GM18498 (cell line): ENCODE measurements at regions not wholly inside any gene's neighbourhood (a gene's known extent, or its start where the extent isn't known, plus 50 kb on each side); places are given as distances from the start of the nearest gene placed in this dataset.

Source experiments
- ATAC-seq: cut with Tn5 transposase; IDR thresholded peaks from one replicate; pipeline ENCODE4 v1.9.1; 2021; ENCODE audit warnings: mild to moderate bottlenecking, moderate library complexity; ENCODE audit not compliant: unreplicated experiment

DNA sequence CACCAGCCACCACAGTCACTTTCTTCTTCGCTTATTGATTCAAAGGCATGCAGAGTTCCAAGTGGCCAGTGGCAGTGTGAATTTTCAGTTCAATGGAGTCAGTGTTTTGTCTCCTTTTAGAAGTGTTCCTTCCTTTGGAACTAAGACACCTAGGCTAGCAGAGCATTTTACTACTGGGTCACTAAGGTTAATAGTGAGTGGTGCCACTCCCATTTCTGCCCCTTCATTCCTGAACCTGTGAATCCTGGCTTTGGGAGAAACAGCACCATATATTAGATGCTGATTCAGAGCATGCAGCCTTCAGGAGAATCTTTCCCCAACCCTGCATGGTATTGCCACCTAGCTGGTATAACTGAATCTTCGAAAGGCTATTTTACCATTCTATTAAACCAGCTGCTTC is 312.7 kb downstream of the HRH4 start:
- no peak for ATAC-seq

DNA sequence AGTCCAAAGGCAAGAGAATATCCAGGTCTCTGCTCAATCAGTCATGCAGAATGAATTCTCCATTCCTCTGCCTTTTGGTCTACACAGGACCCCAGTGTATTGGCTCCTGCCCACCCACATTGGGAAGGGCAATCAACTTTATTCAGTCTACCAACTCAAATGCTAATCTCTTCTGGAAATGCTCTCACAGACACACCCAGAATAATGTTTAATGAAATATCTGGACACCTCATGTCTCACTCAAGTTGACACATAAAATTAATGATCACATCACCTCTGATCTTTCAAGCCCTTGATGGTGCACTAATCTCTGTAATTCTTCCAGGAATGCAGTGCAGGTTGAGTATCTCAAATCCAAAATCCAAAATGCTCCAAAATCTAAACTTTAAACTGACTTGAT is 315.6 kb downstream of the HRH4 start:
- ATAC-seq, result no peak

DNA sequence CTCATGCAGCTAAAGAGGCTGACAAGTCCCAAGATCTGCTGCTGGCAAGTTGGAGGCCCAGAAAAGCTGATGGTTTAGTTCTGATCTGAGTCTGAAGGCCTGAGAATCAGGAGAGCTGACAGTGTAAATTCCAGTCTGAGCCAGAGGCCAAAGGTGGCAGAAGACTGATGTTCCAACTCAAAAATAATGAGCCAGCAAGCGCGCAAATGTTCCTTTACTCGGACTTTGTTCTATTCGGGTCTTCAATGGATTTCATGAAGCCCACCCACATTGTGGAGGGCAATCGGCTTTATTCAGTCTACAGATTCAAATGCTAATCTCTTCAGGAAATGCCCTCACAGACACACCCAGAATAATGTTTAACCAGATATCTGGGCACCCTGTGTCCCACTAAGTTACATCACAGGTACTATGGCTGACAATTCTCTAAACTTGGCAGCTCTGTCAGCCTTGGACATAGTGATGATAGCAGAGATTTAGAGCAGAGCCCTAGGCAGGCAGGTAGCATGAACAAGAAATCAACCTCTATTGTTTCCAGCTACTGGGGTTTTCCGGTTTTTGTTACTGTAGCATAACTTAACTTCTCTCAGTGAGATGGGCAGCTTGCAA is 318.5 kb downstream of the HRH4 start:
- no peak for ATAC-seq

DNA sequence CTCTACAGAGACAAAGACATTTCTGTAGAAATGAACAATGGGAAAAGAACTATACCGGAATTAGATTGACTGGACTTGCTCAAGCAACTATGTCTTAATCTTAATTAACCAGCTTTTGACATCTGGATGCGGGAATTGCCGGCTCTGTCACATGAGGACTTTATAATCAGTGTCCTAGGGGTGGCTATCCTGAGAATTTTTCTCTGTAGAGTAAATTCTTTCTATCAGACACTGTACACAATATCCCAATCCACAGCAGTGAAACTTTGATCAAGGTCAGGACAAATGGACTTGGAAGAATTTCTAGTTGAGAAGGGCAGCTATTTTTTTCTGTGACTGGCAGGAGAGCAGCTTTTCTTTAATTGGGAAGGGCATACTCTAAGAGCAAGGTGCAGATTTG is 322.1 kb downstream of the HRH4 start:
- no peak for ATAC-seq

DNA sequence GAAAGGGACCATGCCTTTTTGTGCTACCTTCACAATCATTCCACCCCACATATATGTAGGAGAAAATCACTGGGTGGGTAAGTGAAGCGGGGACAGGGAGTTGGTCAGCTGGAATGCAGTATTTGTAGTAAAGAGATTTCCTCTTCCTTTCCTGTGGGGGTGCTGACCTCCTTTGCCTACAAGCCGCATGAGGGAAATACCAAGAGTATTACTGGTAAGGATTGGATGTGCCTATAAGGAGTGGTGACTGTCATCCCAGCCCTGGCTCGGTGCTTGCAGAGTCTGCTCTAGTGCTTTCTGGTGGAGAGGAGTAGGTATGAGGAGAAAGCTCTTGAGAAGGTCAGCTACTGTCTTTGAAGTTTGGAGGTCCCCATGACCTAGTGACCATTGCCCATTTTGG is 324.6 kb downstream of the HRH4 start:
- no peak for ATAC-seq

DNA sequence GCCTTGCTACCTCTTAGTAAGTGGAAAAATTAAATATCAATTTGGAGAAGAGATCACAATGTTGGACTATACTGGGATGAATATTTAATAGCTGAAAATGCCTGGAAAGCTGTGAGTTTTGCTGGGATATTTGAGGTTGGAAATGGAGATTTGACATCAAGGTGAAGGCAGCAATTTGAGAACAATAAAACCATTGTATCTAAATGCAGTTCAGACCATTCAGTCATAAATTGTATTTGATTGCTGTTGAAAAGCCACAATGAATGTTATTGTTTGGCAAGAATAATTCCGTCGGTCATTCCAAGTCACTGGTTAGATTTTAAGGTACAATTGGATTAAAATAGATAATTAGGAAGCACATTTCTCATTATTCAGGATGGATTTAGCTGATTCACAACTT is 325.6 kb downstream of the HRH4 start:
- ATAC-seq, result no peak

DNA sequence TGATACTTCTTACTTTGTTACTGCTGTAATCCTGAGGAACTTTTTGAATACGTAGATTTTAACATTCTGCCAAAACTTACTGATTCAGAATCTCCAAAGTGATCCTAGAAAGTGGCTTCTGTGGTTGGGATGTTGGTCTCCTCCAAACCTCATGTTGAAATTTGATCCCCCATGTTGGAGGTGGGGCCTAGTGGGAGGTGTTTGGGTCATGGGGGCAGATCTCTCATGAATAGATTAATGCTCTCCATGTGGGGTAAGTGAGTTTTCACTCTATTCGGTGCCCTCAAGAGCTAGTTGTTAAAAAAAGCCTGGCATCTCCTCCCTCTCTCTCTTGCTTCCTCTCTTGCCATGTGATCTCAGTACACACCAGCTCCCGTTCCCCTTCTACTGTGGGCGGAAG is 329.9 kb downstream of the HRH4 start:
- ATAC-seq, result no peak

DNA sequence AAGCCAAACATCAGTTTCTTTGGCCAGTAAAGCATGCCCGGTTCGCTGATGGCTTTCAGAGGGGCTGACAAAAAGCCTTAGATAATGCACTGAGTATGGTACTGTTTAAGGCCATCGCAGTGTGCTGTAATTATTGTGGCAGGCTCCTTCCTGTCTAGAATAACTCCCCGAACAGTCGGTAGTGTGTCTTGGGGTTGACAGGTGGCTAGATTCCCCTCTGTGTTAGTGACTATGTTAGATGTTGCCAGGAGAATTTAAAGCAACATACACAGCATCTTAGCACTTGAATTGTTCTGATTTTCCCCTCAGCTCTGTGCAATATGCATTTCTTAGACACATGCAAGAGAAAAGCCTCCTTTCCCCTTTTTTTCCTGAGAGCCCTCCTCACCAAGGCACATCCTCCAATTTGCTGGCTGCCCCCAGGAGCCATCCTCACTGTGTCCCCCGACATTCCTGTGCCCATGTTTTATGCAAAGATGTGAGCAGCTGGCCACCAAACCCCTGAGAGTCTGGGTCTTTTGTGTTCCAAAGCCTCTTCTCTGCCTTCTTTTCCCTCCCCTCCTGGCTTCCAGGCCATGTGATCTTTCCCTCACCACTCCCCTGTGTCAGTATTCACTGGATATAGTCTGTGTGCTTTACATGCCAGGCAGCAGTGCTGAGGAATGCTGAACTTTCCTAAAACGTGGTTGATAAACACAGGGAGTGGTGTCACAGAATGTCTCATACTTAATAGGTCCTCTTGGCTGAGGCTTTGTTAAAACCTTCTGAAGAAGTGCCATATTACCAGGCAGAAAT is 331.5 kb downstream of the HRH4 start:
- ATAC-seq, result no peak

DNA sequence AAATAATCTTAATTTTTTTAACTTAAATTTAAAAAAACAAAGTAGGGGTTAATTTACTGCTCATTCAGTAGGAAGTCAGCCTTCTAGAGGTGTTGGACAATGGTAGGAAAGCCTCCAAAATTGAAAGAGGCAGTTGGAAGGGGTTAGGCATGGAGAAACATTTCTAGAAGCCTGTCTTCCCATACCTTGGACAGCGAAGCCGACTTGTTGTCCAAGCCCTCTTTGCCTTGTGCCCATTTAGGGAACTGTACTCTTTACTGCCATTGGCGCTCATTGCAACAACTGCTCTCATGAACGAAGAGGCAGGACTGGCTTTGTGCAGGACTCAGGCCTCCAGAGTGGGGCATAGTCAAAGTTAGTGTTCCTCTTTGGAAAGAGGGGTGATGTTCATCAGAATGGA is 333.3 kb downstream of the HRH4 start:
- ATAC-seq, result no peak

DNA sequence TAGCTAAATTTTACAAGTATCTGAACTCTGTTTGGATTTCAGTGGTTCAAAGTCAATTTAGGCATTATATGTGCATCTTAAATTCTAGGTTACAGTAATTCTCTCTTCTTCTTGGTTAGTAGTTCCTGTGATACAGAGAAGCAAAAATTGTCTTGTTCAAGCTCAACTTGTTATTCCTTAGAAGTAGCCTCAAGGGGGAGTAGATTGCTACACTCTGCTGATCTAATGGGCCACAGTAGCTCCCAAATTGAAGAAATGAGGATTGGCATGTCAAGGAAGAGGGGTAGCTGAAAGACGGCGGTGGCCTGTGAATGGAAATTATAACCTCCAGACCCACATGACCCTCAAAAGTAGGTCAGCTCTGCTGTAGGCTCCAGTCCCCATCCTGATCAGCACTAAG is 334.7 kb downstream of the HRH4 start:
- ATAC-seq, result no peak

DNA sequence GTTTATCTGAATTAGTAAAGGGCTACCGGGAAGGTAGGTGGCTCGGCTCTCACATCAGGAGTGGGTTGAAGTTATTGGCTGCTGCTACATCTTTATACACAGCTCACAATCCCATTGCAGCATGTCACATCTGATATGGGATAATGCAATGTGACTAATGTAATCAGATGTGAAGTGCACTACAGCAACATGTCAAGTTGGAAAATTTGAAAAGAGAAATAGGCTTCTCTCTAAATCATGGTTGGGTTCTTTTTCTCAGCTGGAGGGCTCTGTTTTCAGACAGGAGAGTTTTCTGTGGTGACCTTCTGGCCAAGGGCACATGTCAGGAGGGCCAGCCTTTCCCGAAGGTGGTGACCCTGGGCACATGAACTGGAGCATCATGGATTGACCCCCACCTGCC is 337.5 kb downstream of the HRH4 start:
- ATAC-seq, result no peak

DNA sequence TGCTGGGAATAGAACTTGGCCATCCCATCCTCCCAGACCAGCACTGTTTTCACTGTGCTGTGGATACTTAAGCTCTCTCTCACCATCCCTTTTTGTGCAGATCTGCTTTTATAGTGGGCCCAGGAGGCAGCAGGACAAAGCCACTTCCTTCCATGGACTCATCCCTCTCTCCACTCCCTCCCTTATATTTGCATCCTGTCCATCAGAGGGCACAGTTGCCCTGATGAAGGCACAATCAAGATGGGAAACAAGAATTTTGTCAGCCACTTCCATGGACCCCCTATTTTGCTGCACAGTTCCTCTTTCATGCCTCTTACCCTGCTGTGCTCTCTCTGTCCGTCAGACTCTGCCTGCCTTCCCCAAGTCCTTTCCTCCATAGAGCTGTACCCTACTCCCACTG is 338.7 kb downstream of the HRH4 start:
- ATAC-seq, result no peak

DNA sequence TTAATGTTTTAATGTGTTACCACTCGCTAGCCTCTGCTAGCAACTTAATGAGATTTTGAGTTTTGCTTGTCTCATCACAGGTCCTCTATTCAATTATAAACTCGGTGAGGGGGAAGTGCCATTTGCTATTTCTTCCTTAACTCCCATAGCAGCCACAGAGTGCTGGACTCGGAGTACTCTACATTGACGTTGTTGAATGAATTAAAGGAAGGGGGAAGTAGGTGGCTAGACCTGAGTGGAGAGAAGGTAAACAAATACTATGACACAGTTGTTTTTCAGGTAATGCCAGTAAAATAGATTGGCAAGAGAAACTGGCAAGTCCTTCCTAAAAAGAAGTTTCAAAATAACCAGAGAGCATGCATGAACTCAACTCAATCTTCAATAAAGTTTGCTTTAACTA is 339.3 kb downstream of the HRH4 start:
- no peak for ATAC-seq

DNA sequence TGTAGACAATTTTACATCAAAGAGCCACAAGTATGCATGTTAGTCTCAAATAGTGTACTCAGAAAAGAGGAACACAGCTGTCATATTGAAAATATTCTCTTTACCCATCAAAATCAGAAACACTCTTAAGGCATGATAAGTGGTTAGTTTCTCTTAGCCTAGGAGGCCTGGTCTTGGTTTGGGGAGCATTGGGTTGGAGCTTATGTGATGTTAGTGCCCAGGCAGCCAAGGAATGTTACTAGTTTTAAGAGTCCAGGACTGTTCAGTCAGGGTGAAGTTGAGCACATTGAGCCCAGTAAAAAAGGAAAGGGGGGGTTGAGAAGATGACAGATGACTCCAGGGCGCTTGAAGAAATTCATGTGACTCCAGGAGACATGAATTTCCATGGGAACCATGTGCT is 340.6 kb downstream of the HRH4 start:
- ATAC-seq, result no peak

DNA sequence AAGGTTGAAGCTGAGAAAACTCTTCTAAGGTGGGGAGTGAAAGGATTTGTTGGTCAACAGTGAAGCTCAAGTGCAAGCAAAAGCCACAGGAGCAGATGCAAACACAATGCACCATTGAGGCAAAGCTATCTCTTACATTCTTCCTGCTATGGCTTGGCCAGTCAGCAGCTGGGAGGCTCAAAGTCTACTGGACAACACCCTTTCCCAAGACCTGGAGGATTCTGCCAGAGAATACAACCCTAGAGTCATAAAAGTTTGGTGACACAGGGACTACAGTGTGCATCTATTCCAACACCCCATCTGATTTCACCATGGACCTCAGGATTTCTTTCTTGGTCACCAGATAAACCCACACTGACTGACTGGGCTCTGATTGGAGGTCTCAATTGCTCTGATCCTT is 342.0 kb downstream of the HRH4 start:
- ATAC-seq, result no peak

DNA sequence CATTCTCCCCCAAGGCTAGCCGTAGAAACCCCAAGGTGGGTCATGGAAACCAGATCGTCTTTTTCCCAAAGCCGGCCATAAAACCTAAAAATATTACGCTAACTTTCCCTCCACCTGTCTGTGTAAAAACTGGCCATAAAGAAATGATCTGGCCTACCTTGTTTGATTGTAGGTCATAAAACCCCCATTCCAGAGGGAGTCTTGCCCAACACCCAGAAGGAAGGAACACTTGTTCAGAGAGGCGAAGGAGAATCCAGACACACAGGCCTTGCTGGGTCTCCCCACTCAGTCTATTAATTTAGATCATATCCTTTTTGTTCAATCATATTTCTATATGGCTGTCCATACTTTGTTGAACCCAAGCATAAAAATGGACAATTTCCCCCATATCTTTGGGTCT is 344.7 kb downstream of the HRH4 start:
- no peak for ATAC-seq

DNA sequence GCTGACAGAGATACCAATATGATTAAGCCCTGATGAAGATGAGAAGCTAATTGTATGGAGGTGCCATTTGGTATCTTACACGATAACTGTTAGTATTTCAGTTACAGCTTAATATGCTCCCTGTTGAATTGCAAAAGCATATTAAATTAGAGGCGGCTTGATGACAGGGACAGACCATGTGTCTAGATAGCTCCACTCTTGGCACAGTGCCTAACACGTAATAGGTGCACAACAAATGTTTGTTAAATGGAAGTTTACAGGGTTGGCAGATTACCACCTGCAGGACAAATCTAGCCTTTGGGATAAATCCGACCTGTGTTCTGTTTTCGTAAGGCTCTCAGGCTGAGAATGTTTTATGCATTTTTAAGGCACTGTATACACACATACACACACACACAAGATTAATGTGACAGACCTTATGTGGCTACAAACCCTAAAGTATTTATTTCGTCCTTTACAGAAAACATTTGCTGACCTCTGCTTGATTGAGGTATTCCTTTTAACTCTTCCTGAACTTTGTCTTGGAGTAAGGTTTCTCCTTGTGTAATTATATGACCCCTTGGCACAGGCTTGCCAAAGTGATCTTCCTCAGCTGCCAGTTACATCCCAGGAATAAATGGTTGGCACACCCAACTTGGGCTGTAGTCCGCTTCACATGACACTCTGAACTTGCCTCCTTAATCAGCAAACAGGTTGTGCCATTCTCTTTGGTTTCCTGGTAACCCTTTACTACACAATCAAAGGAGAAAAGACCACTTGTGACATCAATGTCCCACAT is 348.9 kb downstream of the HRH4 start:
- ATAC-seq, result no peak

DNA sequence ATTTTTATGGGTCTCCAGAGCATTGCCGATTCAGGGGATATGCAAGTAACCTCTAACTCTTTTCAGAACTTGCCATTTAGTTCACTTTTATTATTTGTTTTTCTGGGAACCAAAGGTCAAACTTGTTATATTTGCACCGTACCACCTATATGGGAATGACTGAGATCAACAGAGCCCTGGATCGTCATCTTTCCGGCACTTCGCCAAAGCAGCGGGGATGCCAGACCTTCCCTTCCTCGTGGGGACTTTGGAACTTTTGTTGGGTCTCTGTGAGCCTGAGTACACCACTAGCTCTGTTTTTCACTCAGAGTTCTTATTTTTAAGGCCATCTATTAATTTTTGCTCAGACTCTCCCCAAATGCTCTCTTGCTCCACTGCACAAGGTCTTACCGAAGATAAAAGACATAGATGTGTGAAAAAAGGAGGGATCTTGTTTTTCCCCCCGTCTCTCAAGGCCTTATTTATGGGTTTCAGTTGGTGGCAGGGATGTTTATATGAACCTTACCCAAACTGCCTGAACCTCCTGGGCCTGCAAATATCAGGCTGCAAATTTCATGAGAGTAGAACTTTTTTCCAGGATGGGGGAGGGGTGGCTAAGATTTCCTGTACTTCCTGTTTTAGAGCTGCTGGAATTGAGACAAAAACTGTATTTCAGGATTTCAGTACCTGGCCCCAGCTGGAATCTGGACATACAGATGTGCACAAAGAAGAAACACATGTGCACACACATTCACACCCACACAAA is 350.3 kb downstream of the HRH4 start:
- no peak for ATAC-seq

DNA sequence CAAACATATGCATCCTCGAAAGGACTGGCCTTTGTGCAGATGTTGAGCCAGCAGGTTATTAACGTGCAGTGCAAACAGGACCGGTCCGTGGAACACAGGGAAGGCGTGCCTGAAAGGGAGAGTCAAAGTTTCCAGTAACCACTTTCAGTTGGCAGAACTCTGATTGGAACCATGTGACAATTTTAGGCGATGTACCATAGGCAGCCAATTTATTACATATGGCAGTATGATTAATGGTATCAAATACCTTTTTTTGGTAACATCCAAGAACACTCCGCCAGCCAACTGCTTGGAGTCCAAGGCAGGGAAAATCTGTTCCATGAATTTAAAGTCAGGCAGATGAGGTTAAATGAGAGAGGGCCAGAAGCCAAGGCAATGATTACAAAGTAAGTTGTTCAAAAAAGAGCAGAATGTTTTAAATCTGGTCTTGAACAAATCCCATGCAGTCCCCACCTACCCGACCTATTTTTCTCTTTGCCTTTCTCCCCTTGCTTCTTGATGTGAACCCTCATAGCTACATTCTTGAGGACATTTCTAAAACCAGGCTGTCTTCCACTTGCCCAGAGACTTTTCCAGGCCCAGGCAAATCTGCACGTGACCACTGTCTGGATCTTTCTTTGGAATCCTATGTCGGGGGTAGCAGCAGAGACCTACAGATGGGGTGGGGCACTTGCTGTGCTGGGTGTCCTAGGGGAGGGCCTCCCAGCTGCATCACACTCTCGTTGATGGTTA is 351.7 kb downstream of the HRH4 start:
- no peak for ATAC-seq

DNA sequence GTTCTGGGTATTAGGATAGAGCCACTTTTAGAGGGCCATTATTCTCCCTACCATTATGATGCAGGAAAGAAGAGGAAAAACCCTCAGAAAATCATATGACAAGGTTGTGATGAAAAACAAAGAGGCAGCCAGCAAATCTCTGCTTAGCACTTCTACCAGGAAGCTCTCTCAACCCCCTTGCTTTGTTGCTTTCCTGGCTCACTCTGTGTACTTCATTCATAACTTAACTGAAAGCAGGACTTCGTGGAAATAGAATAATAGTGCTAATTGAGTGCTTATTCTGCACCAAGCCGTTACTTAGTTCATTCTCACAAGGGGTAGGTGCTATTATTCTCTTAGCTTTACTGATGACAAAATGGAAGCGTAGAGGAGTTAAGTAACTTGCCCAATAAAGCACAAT is 354.1 kb downstream of the HRH4 start:
- ATAC-seq, result no peak

DNA sequence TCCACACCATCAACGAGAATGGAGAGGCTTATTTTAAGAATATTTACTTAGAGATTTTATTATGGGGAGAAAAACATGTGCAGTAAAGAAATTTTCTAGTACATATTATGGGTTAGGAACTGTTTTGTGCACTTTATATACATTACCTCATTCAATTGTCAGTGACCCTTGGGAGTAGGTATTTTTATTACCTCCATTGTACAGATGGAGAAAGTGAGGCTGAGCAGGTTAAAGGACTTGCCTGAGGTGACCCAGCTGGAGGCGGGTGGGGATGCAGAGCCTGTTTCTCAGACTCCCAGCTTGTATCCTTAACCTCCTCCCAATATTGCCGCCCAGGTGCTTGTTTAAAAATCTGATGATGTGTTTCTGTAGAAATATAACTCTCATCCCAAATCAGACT is 356.7 kb downstream of the HRH4 start:
- ATAC-seq, result no peak
